Gastroesophageal sphincter (tissue), 4 donors: ENCODE measurements at regions not wholly inside any gene's neighbourhood (a gene's known extent, or its start where the extent isn't known, plus 50 kb on each side); places are given as distances from the start of the nearest gene placed in this dataset.
A peak's percentile ranks its signal among the peaks of the same experiment; 100 is the strongest.
"Not testable (repeated sequence)": the region's sequence is repeated elsewhere in the genome, so short reads cannot be mapped to it uniquely, and the experiment has no call there.

ENCODE experiments used
- ATAC-seq: fragments of 150-250 bp; one replicate; pipeline ENCODE4 v1.9.1; 2016; ENCODE audit warnings: mild to moderate bottlenecking, moderate library complexity
- H3K27ac ChIP-seq, 4 donors: fragments of 200-600 bp; sonication (generic) in 3 of 4; 1 replicate in 3 of 4; 2 replicates in 1 of 4; pipeline ENCODE4 v1.5.1; 2016 to 2019
- H3K27me3 ChIP-seq: fragments of 200-600 bp; sonication (generic); one replicate; pipeline ENCODE4 v1.5.1; 2019
- H3K36me3 ChIP-seq, 2 donors: fragments of 200-600 bp; sonication (generic); one replicate each; pipeline ENCODE4 v1.5.1; 2019; ENCODE audit warnings: control low read depth in 1 of 2
- H3K4me1 ChIP-seq, 3 donors: fragments of 200-600 bp; sonication (generic); 1 replicate in 2 of 3; 2 replicates in 1 of 3; pipeline ENCODE4 v1.5.1; 2016 to 2019; ENCODE audit warnings: control low read depth in 2 of 3
- H3K4me3 ChIP-seq, 2 donors: fragments of 200-600 bp; sonication (generic); one replicate each; pipeline ENCODE4 v1.5.1; 2019; ENCODE audit warnings: mild to moderate bottlenecking in 1 of 2, moderate library complexity in 1 of 2
- H3K9me3 ChIP-seq, 3 donors: fragments of 200-600 bp; sonication (generic); one replicate each; pipeline ENCODE4 v1.5.1; 2017 to 2019; ENCODE audit warnings: control low read depth in 2 of 3
- CTCF ChIP-seq, 4 experiments: fragments of 200-600 bp in 2 of 4; fragments of 450-650 bp in 2 of 4; sonication (generic) in 1 of 4; IDR thresholded peaks; one replicate each; pipeline ENCODE4 v1.5.1; 2017 to 2019; ENCODE audit warnings: antibody characterized with exemption in 4 of 4, mild to moderate bottlenecking in 2 of 4, moderate library complexity in 2 of 4
- EP300 ChIP-seq: sonication (generic); formaldehyde crosslinking; IDR thresholded peaks from one replicate; pipeline ENCODE4 v1.6.1; 2017; ENCODE audit warnings: antibody characterized with exemption, mild to moderate bottlenecking
- POLR2A ChIP-seq, 2 donors: fragments of 450-650 bp; IDR thresholded peaks; one replicate each; pipeline ENCODE4 v1.6.1; 2017; ENCODE audit warnings: antibody characterized with exemption in 2 of 2, mild to moderate bottlenecking in 2 of 2, moderate library complexity in 1 of 2
- POLR2AphosphoS5 ChIP-seq: sonication (generic); formaldehyde crosslinking; IDR thresholded peaks from one replicate; pipeline ENCODE4 v1.6.1; 2017; ENCODE audit warnings: antibody characterized with exemption
- WGBS, 2 donors: methylation state at CpG; one replicate each; pipeline ENCODE4 v1.1.5; 2018; ENCODE audit warnings: low coverage in 1 of 2; 5-methylcytosine and 5-hydroxymethylcytosine counted together

DNA sequence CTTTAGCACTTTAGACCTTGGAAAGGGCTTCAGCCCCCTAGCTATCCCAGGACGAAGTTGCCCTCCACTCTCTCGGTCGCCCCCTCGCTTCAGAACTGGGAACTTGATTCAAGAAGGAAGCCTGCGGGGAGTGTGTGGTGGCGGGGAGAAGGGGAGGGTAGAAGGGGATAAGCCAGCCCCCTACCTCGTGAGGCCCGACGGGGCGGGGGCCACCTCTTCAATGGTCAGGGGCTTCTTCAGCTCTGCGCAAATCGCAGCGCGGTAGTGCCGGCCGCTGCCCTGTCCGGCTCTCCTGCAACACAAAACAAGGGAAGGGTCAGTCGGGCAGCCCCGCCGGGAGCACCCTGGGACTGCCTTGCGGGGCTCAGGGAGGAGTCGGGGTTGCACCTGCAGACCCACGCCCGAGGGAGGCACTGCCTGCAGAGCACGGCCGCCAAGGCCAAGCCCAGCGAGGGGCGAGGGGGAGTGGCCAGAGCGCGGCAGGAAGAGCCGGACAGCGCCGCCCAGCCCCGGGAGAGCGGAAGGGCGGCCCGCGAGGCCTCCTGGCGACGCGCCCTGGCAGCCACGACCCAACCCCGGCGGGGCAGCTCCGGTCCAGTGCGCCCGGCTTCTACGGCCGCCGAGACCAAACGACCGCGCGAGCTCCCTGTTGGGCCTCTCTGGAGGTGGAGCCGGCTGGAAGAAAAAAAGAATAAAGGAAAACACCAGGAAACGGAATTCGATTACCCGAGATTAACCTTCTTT is 56.2 kb upstream of the RASAL2 start:
- no peaks in the 10 kb centered on the region for H3K27me3 ChIP-seq
- ATAC-seq, result peak; percentile 98
- TF ChIP-seq POLR2A (IDR thresholded peaks at IDR 0.05), result peak in 1 of 2 donors; percentile 24
- TF ChIP-seq EP300, result no peak
- peak; percentile 9 to 56 (median 33) for TF ChIP-seq CTCF (IDR thresholded peaks at IDR 0.05)
- TF ChIP-seq POLR2AphosphoS5, result peak; percentile 44
- 0% methylated on average over 3 to 9 of the region's 58 CpGs for WGBS, 2 donors
- H3K4me3 ChIP-seq, result peak overlapping the region; percentile 44 to 78
- H3K36me3 ChIP-seq, result peaks cover 0 to 7% of the 10 kb centered on the region in 2 donors
- peaks cover 0 to 19% (median 7%) of the 10 kb centered on the region in 3 donors for H3K4me1 ChIP-seq
- H3K27ac ChIP-seq, result peak overlapping the region in 3 of 4 donors; percentile 73 to 85 (median 73)
- H3K9me3 ChIP-seq, result no peaks in the 10 kb centered on the region

- Histone ChIP-seq H3K36me3 (peaks cover 0 to 7% of the 10 kb centered on the region in 2 donors), H3K4me3 (peak overlapping the region in 1 of 2 donors; percentile 78), H3K27ac (peak overlapping the region in 3 of 4 donors; percentile 73 to 85 (median 73)), H3K4me1 (peaks cover 0 to 19% (median 7%) of the 10 kb centered on the region in 3 donors), H3K9me3 (no peaks in the 10 kb centered on the region), H3K27me3 (no peaks in the 10 kb centered on the region)
- TF ChIP-seq CTCF (IDR thresholded peaks at IDR 0.05) (no peak), EP300 (no peak), POLR2AphosphoS5 (no peak), POLR2A (IDR thresholded peaks at IDR 0.05) (no peak)
- 79 to 87% methylated on average over 9 to 10 of the region's 11 CpGs for WGBS, 2 donors
- ATAC-seq, result no peak
These were observed 55.5 kb upstream of the RASAL2 start for GRCh38 chr1:178038372-178038771.

DNA sequence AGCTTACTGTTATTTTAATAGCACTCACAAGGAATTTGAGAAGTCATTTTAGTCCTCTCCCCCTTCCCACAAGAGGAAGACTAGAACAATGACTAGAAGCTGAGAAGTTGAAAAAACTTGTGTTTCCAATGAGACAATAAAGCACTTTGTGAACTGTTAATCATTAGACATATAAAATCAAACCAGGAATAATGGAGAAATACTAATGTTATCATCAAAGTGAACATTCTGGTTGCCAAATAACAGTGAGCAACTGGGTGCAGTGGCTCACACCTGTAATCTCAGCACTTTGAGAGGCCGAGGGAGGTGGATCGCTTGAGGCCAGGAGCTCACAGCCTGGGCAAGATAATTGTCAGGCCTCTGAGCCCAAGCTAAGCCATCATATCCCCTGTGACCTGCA is 54.0 kb upstream of the RASAL2 start:
- Histone ChIP-seq H3K9me3 (peaks cover 0 to 11% (median 0%) of the 10 kb centered on the region in 3 donors), H3K27ac (no peak overlapping the region), H3K36me3 (no peaks in the 10 kb centered on the region), H3K4me1 (peaks cover 0 to 19% (median 7%) of the 10 kb centered on the region in 3 donors), H3K27me3 (no peaks in the 10 kb centered on the region), H3K4me3 (no peak overlapping the region)
- no peak for ATAC-seq
- WGBS, 2 donors, result 80% methylated on average over 1 of the region's 2 CpGs; no CpG with 5 or more reads in 1 of the 2 donors
- no peak for TF ChIP-seq CTCF (IDR thresholded peaks at IDR 0.05)
- TF ChIP-seq EP300, result no peak
- TF ChIP-seq POLR2AphosphoS5, result no peak
- TF ChIP-seq POLR2A (IDR thresholded peaks at IDR 0.05), result no peak

- H3K4me1 ChIP-seq, H3K36me3 ChIP-seq, H3K4me3 ChIP-seq, H3K27ac ChIP-seq, H3K27me3 ChIP-seq, ATAC-seq: not testable (repeated sequence)
- 81 to 84% methylated on average over 4 of the region's 4 CpGs for WGBS, 2 donors
- peaks cover 0 to 11% (median 0%) of the 10 kb centered on the region in 3 donors for H3K9me3 ChIP-seq
These were observed 50.0 kb upstream of the RASAL2 start for GRCh38 chr1:178043940-178044339.
